SK-N-SH (cell line): ENCODE measurements at regions not wholly inside any gene's neighbourhood (a gene's known extent, or its start where the extent isn't known, plus 50 kb on each side); places are given as distances from the start of the nearest gene placed in this dataset.

Source experiments
- CTCF ChIP-seq: fragments of 200-600 bp; sonication (generic); IDR thresholded peaks from 2 replicates; pipeline ENCODE4 v1.6.1; 2017; ENCODE audit warnings: antibody characterized with exemption, mild to moderate bottlenecking, moderate library complexity
- EP300 ChIP-seq, 2 experiments: IDR thresholded peaks; 2 replicates each; pipeline versions ENCODE4 v1.4.0 to v1.6.1; 2012; ENCODE audit warnings: borderline replicate concordance in 1 of 2, low read depth in 1 of 2, low read length in 1 of 2
- MAX ChIP-seq: IDR thresholded peaks from 2 replicates; pipeline ENCODE4 v1.4.0; 2012; ENCODE audit warnings: low read depth
- MXI1 ChIP-seq: IDR thresholded peaks from 2 replicates; pipeline ENCODE4 v1.6.1; 2012; ENCODE audit warnings: mild to moderate bottlenecking, low read depth, low read length, improper control_type of control experiment
- POLR2AphosphoS5 ChIP-seq: IDR thresholded peaks from 2 replicates; pipeline ENCODE4 v1.6.1; 2012; ENCODE audit warnings: low read depth, low read length
- RCOR1 ChIP-seq: fragments of 150-350 bp; IDR thresholded peaks from 2 replicates; pipeline ENCODE4 v1.6.1; 2017; ENCODE audit warnings: antibody characterized with exemption, low read length
- RFX5 ChIP-seq: IDR thresholded peaks from 2 replicates; pipeline ENCODE4 v1.6.1; 2012; ENCODE audit warnings: mild to moderate bottlenecking, improper control_type of control experiment, low read length
- RXRA ChIP-seq: IDR thresholded peaks from 2 replicates; pipeline ENCODE4 v1.4.0; 2012; ENCODE audit warnings: low read depth, mild to moderate bottlenecking, borderline replicate concordance
- SMC3 ChIP-seq: IDR thresholded peaks from 2 replicates; pipeline ENCODE4 v1.6.1; 2012; ENCODE audit warnings: low read depth, low read length, improper control_type of control experiment
- USF2 ChIP-seq: fragments of 150-350 bp; IDR thresholded peaks from 2 replicates; pipeline ENCODE4 v1.6.1; 2017; ENCODE audit warnings: antibody characterized with exemption, low read length, low read depth, borderline replicate concordance
- YY1 ChIP-seq: IDR thresholded peaks from 2 replicates; pipeline ENCODE4 v1.4.0; 2012; ENCODE audit warnings: low read depth, mild to moderate bottlenecking

GRCh38 chr19:41511628-41512027 lies 64.3 kb upstream of the CEACAM21 start:
- no peak for TF ChIP-seq POLR2AphosphoS5
- TF ChIP-seq USF2, result no peak
- no peak for TF ChIP-seq CTCF
- no peak for TF ChIP-seq RXRA
- TF ChIP-seq RFX5, result no peak
- TF ChIP-seq RCOR1, result no peak
- TF ChIP-seq MAX, result no peak
- no peak for TF ChIP-seq SMC3
- no peak for TF ChIP-seq EP300 (IDR thresholded peaks at IDR 0.05; ENCODE audit: borderline replicate concordance in 1 of 2, low read depth in 1 of 2, low read length in 1 of 2)
- no peak for TF ChIP-seq YY1
- TF ChIP-seq MXI1, result no peak
